NCI-H446 (cell line): ENCODE measurements at regions not wholly inside any gene's neighbourhood (a gene's known extent, or its start where the extent isn't known, plus 50 kb on each side); places are given as distances from the start of the nearest gene placed in this dataset.
"Not testable (repeated sequence)": the region's sequence is repeated elsewhere in the genome, so short reads cannot be mapped to it uniquely, and the experiment has no call there.

ENCODE experiments used
- DNase-seq, 2 experiments: peaks; one replicate each; lab custom pipeline; 2025; lab: John Stamatoyannopoulos, UW

DNA sequence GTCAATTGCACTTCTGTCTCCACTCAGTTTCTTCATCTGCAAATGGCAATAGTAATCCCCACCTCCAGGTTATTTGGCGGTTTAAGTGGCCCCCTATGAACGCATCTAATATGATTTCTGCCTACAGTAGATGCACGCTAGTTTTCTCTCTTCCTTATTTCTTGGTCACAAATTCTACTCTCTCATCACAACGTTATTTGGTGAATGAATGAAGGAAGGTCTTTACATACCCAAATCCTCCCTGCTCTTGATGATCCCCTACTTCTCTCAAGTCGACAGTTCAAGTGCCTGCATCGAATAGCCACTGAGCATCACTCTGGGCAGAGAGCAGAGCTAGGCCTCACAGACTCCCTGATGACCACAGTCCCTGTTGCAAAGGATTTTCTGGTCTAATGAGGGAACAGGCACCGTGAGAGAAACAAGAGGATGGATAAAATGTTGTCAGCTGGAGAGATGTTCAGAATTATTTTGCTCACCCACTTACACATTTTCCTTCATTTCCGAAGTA, 181.2 kb upstream of the SMAD3 start:
- DNase-seq, result no peak

DNA sequence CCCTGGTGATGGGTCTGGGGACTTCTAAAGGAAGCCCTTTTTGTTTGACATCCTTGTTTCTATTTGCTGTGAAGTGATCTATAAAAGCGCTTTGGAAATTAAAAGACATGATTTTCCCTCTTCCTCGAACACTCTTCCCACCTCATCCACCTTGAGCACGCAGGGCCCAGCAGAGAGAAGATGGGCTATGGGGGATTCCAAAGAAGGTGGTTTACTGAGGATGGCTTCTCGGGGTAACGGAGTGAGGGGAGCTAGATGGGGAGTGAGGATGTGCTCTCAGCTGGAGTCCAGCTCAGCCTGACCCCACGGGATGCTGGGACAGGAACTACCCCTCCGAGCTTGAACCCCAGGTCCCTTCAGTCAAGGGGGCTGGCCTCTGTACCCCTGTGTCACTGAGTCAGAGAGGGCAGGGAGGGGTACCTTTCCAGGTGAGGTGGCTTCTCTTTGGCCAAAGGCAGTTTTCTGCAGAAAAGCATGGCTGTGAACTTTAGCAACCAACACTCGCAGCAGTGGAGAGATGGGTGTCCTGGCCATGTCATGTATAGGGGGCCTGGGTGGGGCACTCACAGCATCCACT, 180.7 kb upstream of the SMAD3 start:
- no peak for DNase-seq

DNA sequence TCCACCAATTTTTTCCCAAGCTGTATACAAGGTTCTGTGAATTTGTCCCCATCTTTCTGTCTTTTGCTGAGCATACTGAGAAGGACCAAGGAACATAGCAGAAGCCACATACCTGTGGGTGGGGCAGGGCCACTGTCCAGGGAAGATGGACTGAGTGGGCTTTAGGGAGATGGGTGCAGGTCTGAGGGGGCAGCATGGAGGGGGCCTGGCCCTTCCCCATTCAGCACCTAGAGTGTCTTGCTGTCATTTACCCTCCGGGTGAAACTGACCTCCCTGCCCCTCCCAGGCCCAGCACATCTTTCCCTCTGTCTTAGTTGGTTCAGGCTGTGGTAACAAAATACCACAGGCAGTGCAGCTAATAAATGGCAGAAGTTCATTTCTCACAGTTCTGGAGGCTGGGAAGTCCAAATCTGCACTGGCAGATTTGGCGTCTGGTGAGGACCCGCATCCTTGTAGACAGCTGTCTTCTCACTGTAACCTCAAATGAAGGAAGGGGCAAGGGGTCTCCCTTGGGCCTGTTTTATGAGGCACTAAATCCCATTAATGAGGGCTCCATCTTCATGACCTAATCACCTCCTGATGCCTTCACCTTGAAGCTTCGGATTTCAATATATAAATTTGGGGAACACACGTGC, 180.0 kb upstream of the SMAD3 start:
- no peak for DNase-seq

DNA sequence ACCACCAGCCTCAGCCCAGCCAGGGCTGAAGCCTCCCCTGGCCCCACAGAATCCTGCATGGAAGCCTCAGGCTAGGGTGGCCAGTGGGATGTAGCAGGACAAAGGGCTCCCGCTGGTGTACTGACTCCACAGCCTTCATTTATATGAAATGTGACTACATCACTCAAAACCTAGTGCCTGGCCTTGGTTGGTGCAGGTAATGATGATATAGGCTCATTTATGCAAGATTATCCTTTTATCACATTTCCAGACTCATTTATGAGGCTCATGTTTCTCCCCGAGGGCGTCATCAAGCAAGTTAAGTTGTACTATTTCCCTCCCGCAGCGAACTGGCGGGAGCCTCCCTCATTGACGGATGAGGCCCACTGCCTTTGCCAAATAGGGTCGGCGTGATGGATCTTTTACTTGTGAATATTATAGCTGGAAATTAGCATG, 179.1 kb upstream of the SMAD3 start:
- DNase-seq, result no peak

DNA sequence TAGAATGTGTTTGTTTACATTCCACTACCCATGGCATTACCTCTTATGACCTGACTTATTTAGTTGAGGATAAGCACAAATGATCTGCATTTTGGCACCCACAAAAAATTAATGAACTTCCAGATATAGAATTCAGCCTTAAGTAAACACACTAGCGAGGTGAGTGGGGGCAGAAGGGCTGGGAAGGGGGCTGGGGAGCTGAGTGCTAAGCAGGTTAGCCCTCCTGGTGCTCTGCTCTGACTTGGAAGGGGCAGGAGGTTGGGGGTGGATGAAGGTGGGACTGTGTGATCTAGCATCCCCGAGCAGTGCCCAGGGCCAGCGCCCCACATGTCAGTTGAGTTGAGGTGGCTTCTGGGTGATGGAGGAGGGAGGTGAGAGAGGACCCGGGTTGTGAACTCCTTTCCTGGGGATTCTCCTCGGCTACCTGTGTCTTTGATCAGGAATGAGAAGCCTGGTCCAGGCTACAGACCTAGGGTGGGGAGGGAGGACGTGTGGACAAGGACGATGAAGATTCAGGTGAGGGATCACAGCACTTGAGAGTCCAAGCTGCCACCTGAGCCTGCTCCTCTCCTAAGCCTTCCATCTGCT, 178.6 kb upstream of the SMAD3 start:
- no peak for DNase-seq

DNA sequence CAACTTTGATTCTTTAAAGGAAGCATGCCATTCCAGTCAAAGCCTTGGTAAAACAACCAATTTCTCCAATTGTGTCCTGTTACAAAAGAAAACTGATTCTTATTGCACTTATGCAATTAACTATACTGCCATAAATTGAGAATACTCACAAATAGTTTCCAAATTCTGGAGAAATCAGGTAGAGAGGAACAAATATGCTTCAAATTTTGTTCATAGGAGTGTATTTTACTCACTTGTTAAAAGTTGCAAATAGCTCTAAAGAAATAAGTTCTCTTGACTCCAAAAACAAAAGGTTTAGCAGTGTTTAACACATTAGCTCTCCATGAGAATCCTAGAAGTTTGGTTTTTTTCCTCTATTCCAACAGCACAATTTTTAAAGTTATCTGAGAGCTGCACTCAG, 176.1 kb upstream of the SMAD3 start:
- not testable (repeated sequence) for DNase-seq

DNA sequence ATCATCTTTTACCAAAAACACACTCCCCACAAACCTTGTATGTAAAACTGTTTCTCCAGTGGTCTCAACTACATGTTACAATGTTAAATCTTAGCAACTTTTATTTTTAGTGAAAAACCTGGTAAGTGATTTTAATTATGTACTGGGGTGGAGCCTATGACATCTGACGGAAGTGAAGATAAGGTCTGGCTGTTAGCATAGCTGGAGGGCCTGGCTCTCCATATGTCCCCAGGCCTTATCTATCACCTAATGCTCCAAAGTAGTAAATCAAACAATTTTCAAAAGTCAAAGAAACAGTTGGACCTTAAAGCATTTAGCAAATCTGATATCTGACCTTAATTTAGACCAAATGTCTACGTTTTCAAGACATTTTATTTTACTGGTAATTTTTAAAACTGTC, 173.6 kb upstream of the SMAD3 start:
- DNase-seq, result no peak

DNA sequence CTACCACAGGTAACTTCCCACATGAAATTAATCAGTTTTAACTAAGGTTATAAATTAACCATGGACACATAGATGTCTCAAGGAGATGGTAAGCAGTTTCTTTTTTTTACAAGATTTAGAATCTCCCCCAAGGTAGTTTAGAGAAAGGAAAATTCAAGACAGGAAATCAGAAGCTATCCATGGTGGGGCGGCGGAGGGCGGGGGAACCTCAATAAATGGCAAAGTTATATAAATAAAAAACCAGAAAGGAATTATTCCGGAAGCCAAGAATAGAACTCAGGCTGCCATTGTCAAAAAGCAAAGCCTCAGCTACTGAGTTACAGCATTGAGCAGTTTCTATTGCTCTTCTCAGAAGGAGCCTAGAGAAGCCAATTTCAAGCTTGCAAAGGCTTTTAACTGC, 172.1 kb upstream of the SMAD3 start:
- no peak for DNase-seq

DNA sequence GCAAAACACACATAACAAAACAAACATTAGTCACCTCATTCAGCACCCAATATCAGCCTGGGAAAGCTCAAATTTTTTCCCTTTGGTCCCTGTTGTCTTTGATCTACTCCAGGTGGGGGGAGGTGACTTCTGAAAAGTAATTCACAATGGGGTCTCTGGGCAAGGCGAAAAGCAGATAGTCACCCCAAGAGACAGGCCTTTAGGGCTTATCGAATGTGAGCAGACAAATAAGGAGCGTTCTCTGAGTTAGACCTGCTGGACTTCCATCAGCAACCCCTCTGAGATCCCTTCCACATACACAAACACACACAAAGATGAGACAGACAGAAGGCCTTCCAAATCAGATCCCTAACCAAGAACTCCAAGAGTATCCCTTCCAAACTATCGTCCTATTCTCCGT, 171.0 kb upstream of the SMAD3 start:
- no peak for DNase-seq

DNA sequence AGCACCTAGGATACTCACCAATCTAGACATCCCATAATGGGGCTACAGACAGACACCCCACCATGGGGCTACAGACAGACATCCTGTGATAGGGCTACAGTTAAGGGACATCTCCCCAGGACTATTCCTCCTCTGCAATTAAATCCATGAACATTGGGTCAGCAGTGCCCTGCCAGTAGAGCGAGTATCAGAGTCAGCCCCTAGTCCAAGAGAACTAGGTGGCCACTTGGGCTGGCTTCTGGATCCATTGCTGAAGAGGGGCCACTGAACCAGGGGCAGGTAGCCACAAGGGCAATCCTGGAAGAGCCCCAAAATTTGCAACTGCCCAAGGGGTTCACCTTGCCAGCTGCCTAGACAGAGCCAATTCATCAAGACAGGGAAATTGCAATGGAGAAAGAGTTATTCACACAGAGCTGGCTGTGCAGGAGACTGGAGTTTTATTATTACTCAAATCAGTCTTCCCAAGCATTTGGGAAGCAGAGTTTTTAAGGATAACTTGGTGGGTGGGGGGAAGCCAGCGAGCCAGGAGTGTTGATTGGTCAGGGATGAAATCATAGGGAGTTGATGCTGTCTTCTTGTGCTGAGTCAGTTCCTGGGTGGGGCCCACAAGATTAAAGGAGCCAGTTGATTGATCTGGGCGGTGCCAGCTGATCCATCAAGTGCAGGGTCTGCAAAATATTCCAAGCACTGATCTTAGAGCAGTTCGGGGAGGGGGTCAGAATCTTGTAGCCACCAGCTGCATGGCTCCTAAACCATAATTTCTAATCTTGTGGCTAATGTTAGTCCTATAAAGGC, 170.2 kb upstream of the SMAD3 start:
- no peak for DNase-seq

DNA sequence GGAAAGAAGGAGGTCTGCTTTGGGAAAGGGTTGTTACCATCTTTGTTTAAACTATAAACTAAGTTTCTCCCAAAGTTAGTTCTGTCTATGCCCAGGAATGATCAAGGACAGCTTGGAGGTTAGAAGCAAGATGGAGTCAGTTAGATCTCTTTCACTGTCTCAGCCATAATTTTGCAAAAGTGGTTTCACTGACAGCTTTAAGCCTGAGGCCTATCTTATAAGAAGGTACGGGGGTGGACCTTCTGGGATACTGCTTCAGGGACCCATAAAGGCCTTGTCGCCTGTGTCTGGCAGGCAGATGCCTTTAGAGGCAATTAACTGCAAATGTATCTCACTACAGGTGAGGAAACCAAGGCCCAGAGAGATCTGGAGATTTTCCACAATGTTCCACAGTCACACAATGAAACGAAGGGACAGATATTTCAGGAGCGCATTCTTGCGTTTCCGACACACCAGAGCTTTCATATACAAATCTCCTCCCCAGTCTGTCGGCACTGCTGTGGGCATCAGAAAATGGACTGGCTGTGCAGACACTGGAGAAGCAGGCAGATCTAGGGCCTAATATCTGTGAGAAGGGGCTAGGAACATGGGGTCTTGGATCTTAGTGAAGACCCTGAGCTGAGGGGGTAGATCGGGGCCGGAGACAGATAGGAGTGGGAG, 169.5 kb upstream of the SMAD3 start:
- DNase-seq, result no peak

DNA sequence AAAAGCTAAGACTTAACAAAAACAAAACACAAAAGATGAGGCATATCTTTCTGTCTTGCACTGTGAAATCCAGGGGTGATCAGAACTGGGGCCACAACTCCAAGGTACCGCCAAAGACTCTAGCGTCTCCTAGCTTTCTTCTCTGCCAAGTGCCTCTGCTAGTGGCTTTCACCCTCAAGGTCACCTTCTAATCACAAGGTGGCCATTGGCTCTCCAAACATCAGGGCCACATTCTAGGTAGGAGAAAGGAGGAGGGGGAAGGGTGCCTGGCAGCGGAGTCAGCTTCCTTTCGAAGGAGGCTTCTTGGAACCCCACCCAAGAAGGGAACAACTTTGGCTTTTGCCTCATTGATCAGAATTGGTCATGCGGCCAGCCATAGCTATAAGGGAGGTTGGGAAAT, 168.8 kb upstream of the SMAD3 start:
- DNase-seq, result no peak

DNA sequence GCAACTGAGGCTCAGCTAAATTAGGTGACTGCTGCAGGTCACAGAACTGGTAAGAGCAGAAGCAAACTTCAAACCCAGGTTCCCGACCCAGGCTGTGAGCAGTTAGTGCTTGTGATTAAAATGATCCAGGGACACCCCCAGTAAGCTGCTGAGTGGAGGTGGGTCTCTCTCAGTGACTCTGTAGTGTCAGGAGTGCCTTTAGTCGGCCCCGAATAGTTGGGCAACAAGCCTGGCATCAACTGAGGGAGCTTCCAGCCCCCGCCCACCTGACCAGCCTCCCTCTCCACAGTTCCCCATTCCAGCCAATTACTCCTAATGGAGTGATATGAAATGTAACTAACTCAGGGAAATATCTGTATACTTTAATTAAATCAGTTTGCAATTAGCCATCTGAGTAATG, 168.0 kb upstream of the SMAD3 start:
- no peak for DNase-seq

DNA sequence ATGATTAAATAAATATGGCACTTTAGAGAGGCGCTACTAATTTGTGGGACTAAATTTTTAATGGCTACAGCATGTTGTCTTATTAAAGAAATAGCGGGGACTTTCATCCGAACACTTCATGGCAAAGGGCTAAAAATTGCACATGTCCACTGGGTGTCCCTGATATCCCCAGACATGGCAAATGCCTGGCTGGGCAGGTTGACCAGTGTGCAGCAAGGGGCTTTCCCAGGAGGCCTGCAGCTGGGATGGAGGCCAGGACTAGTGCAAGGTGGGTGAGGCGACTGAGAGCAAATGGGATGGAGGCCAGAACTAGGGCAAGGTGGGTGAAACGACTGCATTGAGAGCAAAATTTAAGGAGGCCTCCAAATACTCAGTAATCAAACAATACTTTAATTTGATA, 167.4 kb upstream of the SMAD3 start:
- DNase-seq, result no peak

DNA sequence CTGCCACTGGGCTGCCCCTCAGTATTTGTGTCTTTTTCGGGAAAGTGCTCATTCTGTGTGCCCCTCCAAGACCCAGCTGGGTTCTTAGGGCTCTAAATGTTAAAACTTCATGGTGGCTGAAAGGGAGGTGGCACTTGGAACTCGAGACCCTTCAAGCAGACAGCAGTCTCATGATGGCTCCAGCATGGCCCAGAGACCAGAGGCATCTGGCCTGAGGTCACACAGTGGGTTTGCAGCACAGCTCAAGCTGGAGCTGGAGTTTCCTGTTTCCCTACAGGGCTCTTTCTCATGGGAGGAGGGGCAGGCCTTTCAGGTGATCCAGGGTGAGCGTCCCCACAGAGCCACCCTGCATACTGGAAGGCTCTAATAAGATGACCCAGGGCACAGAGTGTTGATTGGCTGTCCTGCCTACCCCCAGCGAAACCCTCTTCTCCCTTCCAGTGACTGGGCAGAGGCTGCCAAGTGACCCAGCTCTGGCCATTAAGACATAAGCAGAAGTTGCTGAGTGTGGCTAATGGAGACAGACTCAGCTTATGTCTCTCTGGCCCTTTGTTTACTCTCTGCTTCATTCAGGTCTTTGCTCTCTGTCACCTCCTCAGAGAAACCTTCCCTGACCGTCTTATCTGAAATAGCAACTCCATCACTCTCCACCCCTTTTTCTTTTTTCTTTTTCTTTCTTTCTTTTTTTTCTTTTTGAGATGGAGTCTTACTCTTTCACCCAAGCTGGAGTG, 166.6 kb upstream of the SMAD3 start:
- no peak for DNase-seq

DNA sequence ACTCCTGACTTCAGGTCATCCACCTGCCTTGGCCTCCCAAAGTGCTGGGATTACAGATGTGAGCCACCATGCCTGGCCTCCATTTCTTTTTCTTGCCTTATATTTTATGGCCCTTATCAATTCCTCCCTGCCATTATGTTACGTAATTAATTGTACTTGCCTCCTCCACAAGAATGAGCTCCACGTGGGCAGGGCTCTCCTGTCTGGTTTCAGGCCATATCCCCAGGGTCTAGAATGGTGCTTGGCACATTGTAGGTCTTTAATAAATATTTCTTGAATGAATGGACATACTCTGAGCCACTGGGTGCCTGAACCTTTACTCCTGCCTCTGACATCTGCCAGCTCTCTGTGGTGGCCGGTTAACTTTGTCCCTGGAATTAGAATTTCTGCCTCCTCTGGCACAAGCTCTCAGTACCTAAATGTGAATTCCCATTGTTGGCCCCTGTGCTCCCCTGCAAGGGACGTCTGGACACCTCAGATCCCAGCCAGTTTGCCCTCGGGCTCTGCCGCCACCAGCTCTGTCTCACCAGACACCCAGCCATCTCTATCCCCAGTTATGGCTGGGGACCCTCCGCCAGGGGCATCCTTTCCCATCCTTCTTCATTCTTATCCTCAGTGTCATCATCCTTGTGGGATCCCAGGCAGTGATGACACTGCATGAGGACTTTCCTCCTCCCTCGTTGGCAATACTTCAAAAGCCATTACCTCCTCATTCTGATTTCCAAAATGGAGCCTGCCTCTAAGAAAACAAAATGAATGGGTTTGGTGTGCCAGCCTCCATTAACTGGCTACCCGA, 165.6 kb upstream of the SMAD3 start:
- DNase-seq, result no peak

DNA sequence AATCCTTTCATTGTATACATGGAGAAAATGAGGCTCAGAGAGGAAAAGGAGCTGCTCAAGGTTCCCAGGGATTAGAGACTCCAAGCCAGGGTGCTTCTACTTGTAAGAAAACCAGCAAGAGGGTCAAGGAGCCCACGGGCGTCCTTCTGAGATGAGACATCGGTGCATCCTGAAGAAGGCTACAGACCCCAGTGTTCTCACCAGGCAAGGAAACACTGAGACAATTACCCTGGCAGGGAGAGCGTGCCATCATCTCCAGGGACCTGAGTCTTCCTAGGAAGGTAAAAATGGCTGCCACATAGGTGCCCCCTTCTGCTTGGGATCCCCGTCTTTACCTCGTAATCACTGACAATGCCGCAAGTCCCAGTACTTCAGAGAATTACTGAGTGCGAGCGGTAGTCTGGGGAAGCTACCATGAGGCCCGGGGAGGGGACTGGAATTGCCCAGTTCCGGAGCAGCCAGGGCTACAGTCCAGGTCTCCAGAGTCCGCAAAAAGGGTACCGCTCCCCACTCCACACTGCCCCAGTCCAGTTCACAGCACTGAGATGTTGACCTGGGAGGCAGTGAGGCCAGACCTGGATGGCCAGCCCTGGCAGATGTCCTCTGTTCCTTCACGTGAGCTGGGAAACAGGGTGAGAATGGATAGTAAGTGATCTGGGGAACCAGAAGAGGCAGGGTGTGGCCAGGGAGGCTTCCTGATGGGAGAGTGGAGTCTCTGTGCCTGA, 164.7 kb upstream of the SMAD3 start:
- no peak for DNase-seq

DNA sequence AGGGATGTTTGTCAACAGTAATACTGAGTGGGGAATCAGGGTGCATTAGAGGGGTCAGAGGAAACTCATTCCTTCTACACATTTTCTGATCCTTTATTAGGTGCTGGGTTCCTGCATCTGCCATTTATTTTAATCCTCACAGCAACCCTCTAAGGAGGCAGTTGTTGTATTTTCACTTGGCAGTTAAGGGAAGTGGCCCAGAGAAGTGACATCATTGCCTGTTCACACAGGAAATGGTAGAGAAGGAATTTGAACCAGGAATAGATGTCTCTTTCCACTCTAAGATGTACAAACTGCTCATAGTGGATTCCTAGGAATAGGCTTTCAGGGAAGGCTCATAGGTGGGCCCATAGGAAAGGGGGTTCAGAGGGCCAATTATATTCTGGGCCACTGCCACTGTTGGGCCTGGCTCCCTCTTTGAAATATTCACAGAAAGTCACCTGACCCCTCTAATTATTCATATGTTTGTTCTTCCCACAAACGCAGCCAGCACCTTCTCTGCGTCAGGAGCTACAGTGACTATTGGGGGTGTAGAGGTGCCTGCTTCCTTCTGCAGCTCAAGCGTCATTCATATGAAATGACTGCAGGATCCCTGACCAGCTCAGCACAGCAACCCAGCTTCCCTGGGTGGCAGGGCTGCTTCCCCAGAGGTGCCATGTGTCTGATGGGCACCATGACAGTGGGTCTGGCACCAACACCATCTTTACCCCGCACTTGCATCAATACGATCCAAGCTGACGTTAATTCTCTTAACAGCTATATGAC, 163.9 kb upstream of the SMAD3 start:
- no peak for DNase-seq

DNA sequence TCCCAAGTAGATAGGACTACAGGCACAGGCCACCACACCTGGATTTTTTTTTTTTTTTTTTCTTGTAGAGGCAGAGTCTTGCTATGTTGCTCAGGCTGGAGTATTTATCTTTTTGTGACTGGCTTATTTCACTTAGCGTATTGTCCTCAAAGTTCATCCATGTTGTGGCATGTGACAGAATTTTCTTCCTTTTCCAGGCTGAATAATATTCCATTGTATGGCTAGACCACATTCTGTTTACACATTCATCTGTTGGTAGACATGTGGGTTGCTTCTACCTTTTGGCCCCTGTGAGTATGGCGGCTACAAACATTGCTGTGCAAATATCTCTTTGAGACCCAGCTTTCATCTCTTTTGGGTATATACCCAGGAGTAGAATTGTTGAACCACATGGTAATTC, 160.2 kb upstream of the SMAD3 start:
- no peak for DNase-seq
